ENCODE measurements at regions not wholly inside any gene's neighbourhood (a gene's known extent, or its start where the extent isn't known, plus 50 kb on each side); places are given as distances from the start of the nearest gene placed in this dataset.

DNA sequence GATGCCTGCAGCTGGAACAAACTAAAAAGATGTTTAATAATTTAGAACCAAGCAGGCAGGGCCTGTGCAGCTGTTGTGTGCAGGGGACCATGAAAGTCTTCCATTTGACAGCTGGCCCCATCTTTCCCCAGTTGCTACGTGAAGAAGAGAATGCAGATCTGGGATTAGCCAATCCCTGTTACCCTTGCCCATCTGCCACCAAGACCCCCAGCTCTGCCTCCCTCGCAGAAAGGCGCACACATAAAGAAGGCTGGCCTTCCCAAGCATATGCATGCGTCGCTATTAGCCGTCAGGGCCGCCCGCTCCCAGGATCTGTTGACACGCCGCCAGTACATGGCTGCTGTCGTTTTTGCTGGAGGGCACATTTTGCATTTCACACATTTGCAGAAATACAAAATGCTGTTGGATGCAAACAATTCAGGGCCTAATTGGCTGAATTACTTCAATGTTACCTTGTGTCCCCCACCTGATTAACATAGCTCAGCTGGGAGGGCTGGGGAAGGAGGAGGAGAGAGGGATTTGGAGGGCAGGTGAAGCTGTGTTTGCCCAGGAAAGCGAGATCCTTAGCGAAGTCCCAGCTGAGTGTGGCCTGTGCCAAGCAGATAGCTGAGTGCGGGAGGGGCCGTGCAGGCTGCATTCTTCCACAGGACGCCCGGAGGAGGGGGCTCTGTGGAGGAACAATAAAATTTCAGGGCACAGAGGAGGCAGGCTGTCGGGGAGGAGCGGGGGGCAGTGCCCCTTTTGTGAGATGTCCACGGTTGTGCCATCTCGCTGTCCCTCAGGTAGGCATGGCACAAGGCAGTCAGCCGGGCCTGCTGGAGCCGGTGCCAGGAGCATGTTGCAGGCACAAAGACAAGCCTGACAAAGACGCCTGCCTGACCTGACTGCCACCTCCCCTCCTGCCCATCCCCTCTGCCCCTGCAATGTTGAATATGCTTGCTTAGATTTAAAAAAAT, 443.0 kb upstream of the MKI67 start:
- TF ChIP-seq SIN3A (IDR thresholded peaks at IDR 0.05; ENCODE audit: borderline replicate concordance in 2 of 2, control insufficient read depth in 1 of 2, low read depth in 2 of 2, low read length in 2 of 2) (no peak), CHD1 (IDR thresholded peaks at IDR 0.05; ENCODE audit: low read length) (no peak), ESRRB (CRISPR knock-in tag; IDR thresholded peaks at IDR 0.05; ENCODE audit: borderline replicate concordance) (no peak), CTBP1 (IDR thresholded peaks at IDR 0.05; ENCODE audit: borderline replicate concordance) (no peak), HIVEP1 (CRISPR knock-in tag; IDR thresholded peaks at IDR 0.05) (no peak)
- Histone ChIP-seq H3K27ac (ENCODE audit: extremely low read depth, low read depth, low read length) (no peak overlapping the region), H3K4me1 (replicated peaks in 1 of 2; ENCODE audit: control insufficient read depth in 2 of 2, insufficient read depth in 2 of 2, low read length in 2 of 2) (peaks cover 3 to 14% of the 10 kb centered on the region in 2 experiments; a peak in 4 of 5 replicates), H3K9ac (ENCODE audit: insufficient read depth in 1 of 2, low read depth in 2 of 2, low read length in 2 of 2) (no peak overlapping the region; a peak in 1 of 4 replicates), H3K36me3 (ENCODE audit: control insufficient read depth, insufficient read depth, low read length) (no peaks in the 10 kb centered on the region), H3K4me3 (no peak overlapping the region), H3K9me1 (ENCODE audit: control insufficient read depth, insufficient read depth, low read length) (no peaks in the 10 kb centered on the region), H3K79me2 (ENCODE audit: control insufficient read depth, insufficient read depth, low read length) (no peaks in the 10 kb centered on the region), H3K27me3 (ENCODE audit: control insufficient read depth in 2 of 2, insufficient read depth in 2 of 2, low read length in 2 of 2) (no peaks in the 10 kb centered on the region), H3K4me2 (ENCODE audit: insufficient read depth, low read length) (no peak overlapping the region), H2AFZ (ENCODE audit: low read depth, low read length) (no peak overlapping the region), H3K9me3 (replicated peaks; ENCODE audit: control insufficient read depth, insufficient read depth, low read depth, low read length) (no peaks in the 10 kb centered on the region), H4K20me1 (replicated peaks; ENCODE audit: control insufficient read depth, insufficient read depth, low read length) (no peaks in the 10 kb centered on the region)
- no TSS peak for BruUV-seq (replicated peaks)
- in situ Hi-C loops (cut with MboI) (no loop called here), intact Hi-C loops (cut with micrococcal nuclease) (no loop called here)
- DNase-seq (ENCODE audit: extremely low read depth in 1 of 4, low spot score in 3 of 4) (no peak), FAIRE-seq (no peak), ATAC-seq (no peak)
- WGBS (ENCODE audit: insufficient coverage, low coverage, missing lambda C conversion rate) = 84% methylated on average over 18 of the region's 24 CpGs
- ChIA-PET CTCF (ENCODE audit: low intra/inter-chr PET ratio) (no interaction called here), POLR2A (no interaction called here)

Measured in K562 (cell line).